ENCODE measurements at regions not wholly inside any gene's neighbourhood (a gene's known extent, or its start where the extent isn't known, plus 50 kb on each side); places are given as distances from the start of the nearest gene placed in this dataset.
"Not testable (repeated sequence)": the region's sequence is repeated elsewhere in the genome, so short reads cannot be mapped to it uniquely, and the experiment has no call there.

GRCh38 chr9:135380311-135380960, 99.1 kb upstream of the PPP1R26 start:
- Mint-ChIP-seq H3K4me1 (ENCODE audit: low read depth) (no peaks in the 10 kb centered on the region), H3K36me3 (ENCODE audit: low read depth) (no peaks in the 10 kb centered on the region), H3K9me3 (no peaks in the 10 kb centered on the region), H3K27me3 (ENCODE audit: low read depth) (no peaks in the 10 kb centered on the region), H3K27ac (no peak overlapping the region), H3K4me3 (no peak overlapping the region)
- no peak for DNase-seq (ENCODE audit: low spot score)

DNA sequence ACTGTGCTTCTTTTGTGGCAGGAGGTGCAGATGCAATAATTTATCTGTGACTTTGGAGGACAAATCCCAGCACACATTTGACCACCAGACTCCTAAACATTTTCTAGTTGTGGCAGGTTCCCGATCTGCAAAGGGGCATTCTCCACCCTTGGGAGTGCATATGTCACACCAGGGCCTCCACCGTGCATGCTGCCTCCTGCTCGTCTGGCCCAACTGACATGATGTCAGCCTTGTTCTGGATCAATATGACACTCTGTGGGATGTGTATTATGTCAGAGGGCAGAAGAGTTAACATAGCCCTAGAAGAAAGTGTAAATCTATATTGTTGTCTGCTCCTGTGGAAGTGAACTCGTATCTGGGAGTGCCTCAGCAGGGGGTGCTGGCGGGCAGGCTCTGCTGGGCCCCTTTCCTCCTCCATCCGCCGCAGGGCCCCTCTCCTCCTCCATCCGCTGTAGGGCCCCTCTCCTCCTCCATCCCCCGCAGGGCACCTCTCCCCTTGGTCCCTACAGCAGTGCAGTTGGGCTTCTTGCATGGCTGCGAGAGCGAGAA, 97.7 kb upstream of the PPP1R26 start:
- H3K36me3 Mint-ChIP-seq (ENCODE audit: low read depth) = no peaks in the 10 kb centered on the region
- H3K27me3 Mint-ChIP-seq (ENCODE audit: low read depth) = no peaks in the 10 kb centered on the region
- H3K27ac Mint-ChIP-seq = no peak overlapping the region
- H3K4me1 Mint-ChIP-seq (ENCODE audit: low read depth) = no peaks in the 10 kb centered on the region
- no peak overlapping the region for H3K4me3 Mint-ChIP-seq
- no peak for DNase-seq (ENCODE audit: low spot score)
- H3K9me3 Mint-ChIP-seq = no peaks in the 10 kb centered on the region

GRCh38 chr9:135384226-135384625, 95.4 kb upstream of the PPP1R26 start:
- no peaks in the 10 kb centered on the region for H3K9me3 Mint-ChIP-seq

GRCh38 chr9:135384815-135385405, 94.7 kb upstream of the PPP1R26 start:
- not testable (repeated sequence) for H3K27ac Mint-ChIP-seq; H3K9me3 Mint-ChIP-seq; H3K27me3 Mint-ChIP-seq (ENCODE audit: low read depth); H3K4me1 Mint-ChIP-seq (ENCODE audit: low read depth); DNase-seq (ENCODE audit: low spot score); H3K4me3 Mint-ChIP-seq; H3K36me3 Mint-ChIP-seq (ENCODE audit: low read depth)

More at GRCh38 chr9:135384226-135384625, 95.4 kb upstream of the PPP1R26 start:
- no peak for DNase-seq (ENCODE audit: low spot score)
- Mint-ChIP-seq H3K27ac (no peak overlapping the region), H3K4me3 (no peak overlapping the region), H3K4me1 (ENCODE audit: low read depth) (no peaks in the 10 kb centered on the region), H3K36me3 (ENCODE audit: low read depth) (no peaks in the 10 kb centered on the region), H3K27me3 (ENCODE audit: low read depth) (no peaks in the 10 kb centered on the region)

- Mint-ChIP-seq H3K4me3 (no peak overlapping the region), H3K9me3 (no peaks in the 10 kb centered on the region), H3K4me1 (ENCODE audit: low read depth) (no peaks in the 10 kb centered on the region), H3K27me3 (ENCODE audit: low read depth) (no peaks in the 10 kb centered on the region), H3K27ac (no peak overlapping the region), H3K36me3 (ENCODE audit: low read depth) (no peaks in the 10 kb centered on the region)
- DNase-seq (ENCODE audit: low spot score) = no peak
Measured at GRCh38 chr9:135385793-135386192, 93.8 kb upstream of the PPP1R26 start.

DNA sequence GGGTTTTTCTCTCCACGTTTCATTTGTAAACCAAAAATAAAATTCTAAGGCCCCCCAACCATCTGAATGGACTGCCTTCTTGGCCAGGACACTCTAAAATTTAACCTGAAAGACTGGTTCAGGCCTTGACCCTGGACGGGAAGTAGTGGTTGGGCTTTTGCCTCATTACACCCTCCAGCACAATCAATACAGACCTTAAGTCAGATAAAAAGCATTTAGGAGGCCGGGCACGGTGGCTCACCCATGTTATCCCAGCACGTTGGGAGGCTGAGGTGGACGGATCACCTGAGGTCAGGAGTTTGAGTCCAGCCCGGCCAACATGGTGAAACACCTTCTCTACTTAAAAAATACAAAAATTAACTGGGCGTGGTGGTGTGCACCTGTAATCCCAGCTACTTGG, 91.6 kb upstream of the PPP1R26 start:
- Mint-ChIP-seq H3K4me3 (no peak overlapping the region), H3K27me3 (ENCODE audit: low read depth) (no peaks in the 10 kb centered on the region), H3K4me1 (ENCODE audit: low read depth) (no peaks in the 10 kb centered on the region), H3K27ac (no peak overlapping the region), H3K9me3 (no peaks in the 10 kb centered on the region), H3K36me3 (ENCODE audit: low read depth) (no peaks in the 10 kb centered on the region)
- DNase-seq (ENCODE audit: low spot score) = no peak

- Mint-ChIP-seq H3K36me3 (ENCODE audit: low read depth) (no peaks in the 10 kb centered on the region), H3K27ac (no peak overlapping the region), H3K9me3 (no peaks in the 10 kb centered on the region), H3K4me3 (no peak overlapping the region), H3K27me3 (ENCODE audit: low read depth) (no peaks in the 10 kb centered on the region), H3K4me1 (ENCODE audit: low read depth) (no peaks in the 10 kb centered on the region)
- no peak for DNase-seq (ENCODE audit: low spot score)
Measured at GRCh38 chr9:135388530-135388929, 91.1 kb upstream of the PPP1R26 start.

- Mint-ChIP-seq H3K27me3 (ENCODE audit: low read depth) (no peaks in the 10 kb centered on the region), H3K36me3 (ENCODE audit: low read depth) (no peaks in the 10 kb centered on the region), H3K4me3 (no peak overlapping the region), H3K4me1 (ENCODE audit: low read depth) (no peaks in the 10 kb centered on the region), H3K27ac (no peak overlapping the region), H3K9me3 (no peaks in the 10 kb centered on the region)
- no peak for DNase-seq (ENCODE audit: low spot score)
Measured at GRCh38 chr9:135391759-135392158, 87.8 kb upstream of the PPP1R26 start.

GRCh38 chr9:135392511-135392910, 87.1 kb upstream of the PPP1R26 start:
- H3K4me3 Mint-ChIP-seq = no peak overlapping the region
- DNase-seq (ENCODE audit: low spot score) = no peak
- no peaks in the 10 kb centered on the region for H3K27me3 Mint-ChIP-seq (ENCODE audit: low read depth)
- no peaks in the 10 kb centered on the region for H3K4me1 Mint-ChIP-seq (ENCODE audit: low read depth)
- no peaks in the 10 kb centered on the region for H3K36me3 Mint-ChIP-seq (ENCODE audit: low read depth)
- H3K9me3 Mint-ChIP-seq = no peaks in the 10 kb centered on the region
- no peak overlapping the region for H3K27ac Mint-ChIP-seq

DNA sequence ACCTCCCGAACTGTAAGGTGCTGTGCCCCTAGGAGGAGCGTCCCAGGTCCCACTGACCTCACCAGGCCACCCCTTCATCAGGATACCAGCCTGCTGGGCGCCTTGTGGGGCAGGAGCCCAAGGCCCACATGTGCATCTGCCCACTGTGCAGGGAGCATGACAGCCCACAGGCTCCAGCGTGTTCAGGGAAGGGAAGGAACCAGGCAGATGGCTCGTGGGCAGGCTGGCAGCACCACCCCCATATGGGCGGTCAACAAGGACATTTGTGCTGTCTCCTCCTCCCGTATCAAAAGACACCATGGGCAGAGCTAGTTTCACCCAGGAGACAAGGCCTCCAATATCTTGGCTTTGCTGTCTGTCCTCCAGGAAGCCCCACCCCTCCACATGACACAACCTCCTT, 85.5 kb upstream of the PPP1R26 start:
- Mint-ChIP-seq H3K27ac (no peak overlapping the region), H3K4me3 (no peak overlapping the region), H3K9me3 (no peaks in the 10 kb centered on the region), H3K27me3 (ENCODE audit: low read depth) (no peaks in the 10 kb centered on the region), H3K36me3 (ENCODE audit: low read depth) (no peaks in the 10 kb centered on the region), H3K4me1 (ENCODE audit: low read depth) (no peaks in the 10 kb centered on the region)
- DNase-seq (ENCODE audit: low spot score) = no peak

DNA sequence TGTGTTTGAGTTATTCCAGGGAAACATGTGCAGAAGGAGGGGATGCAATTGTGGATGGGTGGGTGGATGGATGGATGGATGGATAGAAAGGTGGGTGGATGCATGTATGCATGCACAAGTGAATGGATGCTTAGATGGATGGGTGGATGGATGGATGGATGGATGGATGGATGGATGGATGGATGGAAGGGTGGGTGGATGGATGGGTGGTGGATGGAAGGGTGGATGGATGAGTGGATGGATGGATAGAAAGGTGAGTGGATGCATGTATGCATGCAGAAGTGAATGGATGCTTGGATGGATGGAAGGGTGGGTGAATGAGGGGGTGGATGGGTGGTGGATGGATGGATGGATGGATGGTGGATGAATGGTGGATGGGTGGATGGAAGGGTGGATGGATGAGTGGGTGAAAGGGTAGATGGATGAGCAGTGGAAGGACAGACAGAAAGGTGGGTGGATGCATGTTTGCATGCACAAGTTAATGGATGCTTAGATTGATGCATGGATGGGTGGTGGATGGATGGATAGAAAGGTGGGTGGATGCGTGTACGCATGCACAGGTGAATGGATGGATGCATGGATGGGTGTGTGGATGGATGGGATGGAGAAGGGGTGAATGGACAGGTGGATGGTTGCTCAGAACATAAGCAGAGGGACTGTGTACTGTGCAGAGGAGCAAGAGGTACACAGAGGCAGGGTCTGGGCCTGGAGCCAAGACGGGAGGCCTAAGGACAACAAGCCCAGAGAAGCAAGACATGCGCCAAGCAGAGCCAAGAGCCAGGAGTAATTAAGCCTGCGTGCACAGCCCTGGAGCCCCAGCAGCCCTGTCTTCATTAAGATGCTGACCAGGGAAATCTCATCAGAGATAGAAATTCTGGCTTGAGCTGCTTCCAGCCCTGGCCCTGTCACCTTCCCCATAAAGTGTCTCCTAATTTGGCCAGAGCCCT, 84.6 kb upstream of the PPP1R26 start:
- Mint-ChIP-seq H3K4me1 (ENCODE audit: low read depth) (no peaks in the 10 kb centered on the region), H3K4me3 (no peak overlapping the region), H3K27ac (no peak overlapping the region), H3K27me3 (ENCODE audit: low read depth) (no peaks in the 10 kb centered on the region), H3K9me3 (no peaks in the 10 kb centered on the region), H3K36me3 (ENCODE audit: low read depth) (no peaks in the 10 kb centered on the region)
- DNase-seq (ENCODE audit: low spot score) = no peak

- no peak for DNase-seq (ENCODE audit: low spot score)
- Mint-ChIP-seq H3K27ac (no peak overlapping the region), H3K4me3 (no peak overlapping the region)
Measured at GRCh38 chr9:135397142-135397541, 82.4 kb upstream of the PPP1R26 start.

GRCh38 chr9:135399000-135399649, 80.5 kb upstream of the PPP1R26 start:
- H3K27me3 Mint-ChIP-seq (ENCODE audit: low read depth) = no peaks in the 10 kb centered on the region
- no peak overlapping the region for H3K27ac Mint-ChIP-seq
- no peaks in the 10 kb centered on the region for H3K36me3 Mint-ChIP-seq (ENCODE audit: low read depth)
- H3K4me3 Mint-ChIP-seq = no peak overlapping the region
- H3K4me1 Mint-ChIP-seq (ENCODE audit: low read depth) = no peaks in the 10 kb centered on the region
- no peak for DNase-seq (ENCODE audit: low spot score)
- H3K9me3 Mint-ChIP-seq = no peaks in the 10 kb centered on the region

More at GRCh38 chr9:135397142-135397541, 82.4 kb upstream of the PPP1R26 start:
- Mint-ChIP-seq H3K27me3 (ENCODE audit: low read depth) (no peaks in the 10 kb centered on the region), H3K9me3 (no peaks in the 10 kb centered on the region), H3K36me3 (ENCODE audit: low read depth) (no peaks in the 10 kb centered on the region), H3K4me1 (ENCODE audit: low read depth) (no peaks in the 10 kb centered on the region)

All from T-helper 2 cell treated with Interferon-gamma antibody and Interleukin-4, amounts not matched to agents 5 μg/mL and 100 μg/mL, for 36 hours (primary cell).